HG03066 (cell line): ENCODE measurements at regions not wholly inside any gene's neighbourhood (a gene's known extent, or its start where the extent isn't known, plus 50 kb on each side); places are given as distances from the start of the nearest gene placed in this dataset.
"Not testable (repeated sequence)": the region's sequence is repeated elsewhere in the genome, so short reads cannot be mapped to it uniquely, and the experiment has no call there.

Source experiments
- ATAC-seq: cut with Tn5 transposase; IDR thresholded peaks from one replicate; pipeline ENCODE4 v1.9.1; 2021; ENCODE audit warnings: low read depth; ENCODE audit not compliant: unreplicated experiment

DNA sequence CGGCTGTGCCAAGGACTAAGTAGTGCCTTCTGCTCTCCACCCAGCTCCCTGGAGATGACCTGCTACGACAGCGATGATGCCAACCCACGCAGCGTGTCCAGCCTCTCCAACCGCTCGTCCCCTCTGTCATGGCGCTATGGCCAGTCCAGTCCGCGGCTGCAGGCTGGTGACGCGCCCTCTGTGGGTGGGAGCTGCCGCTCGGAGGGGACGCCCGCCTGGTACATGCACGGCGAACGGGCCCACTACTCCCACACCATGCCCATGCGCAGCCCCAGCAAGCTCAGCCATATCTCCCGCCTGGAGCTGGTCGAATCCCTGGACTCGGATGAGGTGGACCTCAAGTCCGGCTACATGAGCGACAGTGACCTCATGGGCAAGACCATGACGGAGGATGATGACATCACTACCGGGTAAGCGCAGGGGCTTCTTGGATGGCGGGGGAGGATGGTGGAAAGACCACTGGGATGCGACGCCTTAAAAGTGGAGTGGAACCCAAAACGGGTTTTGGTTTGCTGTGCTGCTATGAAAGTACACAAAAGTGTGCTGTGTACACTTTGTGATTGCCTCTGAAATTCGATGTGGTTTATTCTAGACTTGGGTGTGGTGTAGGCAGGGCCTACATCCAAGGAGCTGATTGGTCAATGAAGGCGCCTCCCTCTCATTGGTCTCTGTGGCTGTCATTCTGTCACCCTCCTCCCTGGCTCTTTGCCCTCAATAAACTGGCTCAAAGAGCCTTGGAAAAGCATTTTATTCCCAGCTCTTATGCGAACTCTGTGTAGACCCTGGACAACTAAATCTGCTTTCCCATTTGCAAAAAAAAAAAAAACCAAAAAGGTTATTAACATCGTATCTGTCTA lies 110.4 kb upstream of the IPO9 start:
- no peak for ATAC-seq

DNA sequence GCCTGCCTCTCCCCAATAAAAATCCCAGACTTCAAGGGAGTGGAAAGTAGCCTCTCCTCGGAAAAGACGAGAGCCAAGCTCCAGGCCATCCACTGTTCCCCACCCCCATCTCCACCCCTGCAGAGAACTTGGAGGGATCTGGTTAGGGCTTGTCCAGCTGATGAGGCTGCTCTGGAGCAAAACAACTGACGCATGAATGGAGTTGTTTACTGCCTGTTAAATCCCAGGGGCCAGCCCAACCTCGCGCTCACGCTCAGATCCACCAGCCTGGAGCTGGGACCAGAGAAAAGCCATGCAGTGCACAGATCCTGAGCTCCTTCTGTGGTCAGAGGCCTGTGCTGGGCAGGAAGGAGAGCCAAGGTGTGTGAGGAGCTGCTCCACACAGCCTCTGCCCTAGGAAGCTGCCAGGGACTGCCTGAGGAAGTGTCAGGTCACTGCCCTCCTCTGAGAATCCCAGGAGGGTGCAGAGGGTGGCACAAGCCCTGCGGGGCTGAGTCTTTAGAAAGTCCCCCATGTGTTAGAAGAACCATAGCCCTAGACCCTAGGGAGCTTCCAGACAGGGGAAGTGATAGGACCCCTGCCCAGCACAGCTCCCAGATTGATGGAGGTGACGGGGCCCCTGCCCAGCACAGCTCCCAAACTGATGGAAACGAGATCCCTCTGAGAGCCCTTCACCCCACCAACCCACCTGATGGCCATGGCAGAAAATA lies 109.0 kb upstream of the IPO9 start:
- no peak for ATAC-seq

DNA sequence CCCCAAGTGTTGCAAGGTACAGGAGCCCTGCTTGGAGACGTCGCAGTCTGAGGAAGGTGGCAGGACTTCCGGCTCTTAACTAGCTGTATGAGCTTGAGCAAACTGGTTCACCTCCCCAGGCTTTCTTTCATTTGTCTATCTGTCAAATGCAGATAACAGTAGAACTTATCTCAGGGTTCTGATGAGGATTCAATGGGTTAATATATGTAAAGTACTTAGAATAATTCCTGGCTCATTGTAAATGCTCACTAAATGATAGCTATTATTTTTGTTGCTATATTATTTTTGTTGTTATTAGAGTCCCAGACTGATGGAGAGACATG lies 108.5 kb upstream of the IPO9 start:
- ATAC-seq, result no peak

DNA sequence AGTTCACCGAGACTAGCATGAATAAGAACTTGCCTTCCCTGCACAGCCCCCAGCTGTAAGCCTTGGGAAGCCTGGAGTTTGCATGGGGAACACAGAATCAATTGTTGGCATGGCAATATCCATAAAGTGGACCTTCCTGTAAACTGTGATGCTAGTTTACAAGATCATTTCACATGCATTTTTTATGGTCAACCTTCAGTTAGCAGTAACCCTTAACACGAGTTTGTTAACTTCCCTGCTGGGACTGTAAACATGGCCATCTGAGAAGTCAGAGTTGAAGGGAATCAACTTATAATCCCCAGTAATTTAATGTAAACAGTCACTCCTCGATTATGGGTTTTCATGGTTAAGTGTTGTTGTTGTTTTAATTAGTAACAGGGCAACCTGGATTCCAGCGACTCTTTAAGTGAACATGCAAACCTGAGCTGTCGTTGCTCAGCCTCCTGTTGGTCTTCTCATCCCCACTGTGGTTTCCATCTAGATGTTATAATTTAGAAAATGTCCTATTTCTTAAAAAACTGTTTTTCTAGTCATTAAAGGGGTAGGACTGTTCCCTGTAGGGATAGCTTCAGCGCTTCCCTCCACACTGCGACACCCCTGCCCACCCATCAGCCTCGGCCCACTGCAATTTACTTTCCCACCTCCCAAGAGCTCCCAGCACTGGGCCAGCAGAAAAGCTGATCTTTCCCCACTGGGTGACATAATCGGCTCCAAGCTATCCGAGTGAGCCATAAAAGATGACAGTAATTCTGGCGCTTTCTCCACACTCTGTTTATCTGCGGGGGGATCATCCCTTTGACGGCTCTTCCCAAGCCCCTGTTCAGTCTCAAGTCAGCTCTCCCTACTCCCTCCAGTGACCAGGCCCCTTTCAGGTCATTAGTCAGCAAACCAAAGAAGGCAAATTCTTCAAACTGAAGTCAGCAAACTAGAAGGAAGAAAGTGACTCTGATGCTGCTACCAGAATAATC lies 107.6 kb upstream of the IPO9 start:
- no peak for ATAC-seq

DNA sequence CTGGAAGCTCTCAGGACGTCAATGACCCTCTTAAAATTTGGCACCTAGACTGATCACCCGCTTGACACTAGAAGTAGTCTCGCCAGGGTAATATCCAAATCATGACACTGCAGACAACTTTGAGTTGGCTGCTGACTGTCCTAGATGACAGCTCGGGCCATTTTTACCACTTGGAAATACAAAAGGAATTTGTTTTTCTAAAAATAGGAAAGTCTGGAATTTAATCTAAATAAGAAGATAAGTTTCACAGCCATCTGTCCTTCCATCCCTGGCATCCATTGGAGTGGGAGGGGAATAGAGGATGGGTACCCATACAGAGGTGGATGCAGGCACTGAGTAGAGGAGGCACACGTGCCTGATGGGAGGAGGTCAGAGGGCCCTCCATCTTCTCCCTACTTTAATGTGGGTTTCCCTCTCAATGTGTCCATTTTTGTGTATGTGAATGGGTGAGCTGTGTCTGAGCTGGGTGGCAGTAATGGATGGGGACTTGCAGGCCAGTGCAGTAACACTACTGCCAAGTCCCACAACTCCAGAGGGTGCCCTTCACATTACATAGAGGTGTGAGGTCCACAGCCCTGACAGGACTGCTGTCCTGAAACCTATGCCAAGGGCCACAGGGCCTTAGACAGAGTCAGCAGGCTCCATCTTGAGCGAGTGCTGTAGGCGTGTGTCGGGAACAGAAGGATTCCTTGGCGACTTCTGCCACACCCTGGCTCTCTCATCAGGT lies 104.8 kb upstream of the IPO9 start:
- ATAC-seq, result no peak

DNA sequence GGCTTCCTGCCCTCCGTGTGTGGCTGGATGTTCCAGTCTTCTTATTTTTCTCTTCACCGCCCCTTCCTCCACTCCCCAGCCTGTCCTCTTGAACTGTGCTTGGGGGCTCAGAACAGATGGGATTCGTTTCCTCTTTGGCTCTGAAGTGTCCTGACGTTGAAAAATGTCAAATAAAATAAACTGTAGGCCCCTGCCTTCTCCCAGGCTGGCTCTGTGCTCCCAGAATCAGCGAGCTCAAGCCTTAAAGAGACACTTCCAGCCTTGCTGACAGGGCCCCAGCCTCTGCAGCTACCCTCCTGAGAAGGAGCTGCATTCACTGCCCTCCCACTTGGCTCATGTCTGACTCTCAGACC lies 104.2 kb upstream of the IPO9 start:
- ATAC-seq, result no peak

DNA sequence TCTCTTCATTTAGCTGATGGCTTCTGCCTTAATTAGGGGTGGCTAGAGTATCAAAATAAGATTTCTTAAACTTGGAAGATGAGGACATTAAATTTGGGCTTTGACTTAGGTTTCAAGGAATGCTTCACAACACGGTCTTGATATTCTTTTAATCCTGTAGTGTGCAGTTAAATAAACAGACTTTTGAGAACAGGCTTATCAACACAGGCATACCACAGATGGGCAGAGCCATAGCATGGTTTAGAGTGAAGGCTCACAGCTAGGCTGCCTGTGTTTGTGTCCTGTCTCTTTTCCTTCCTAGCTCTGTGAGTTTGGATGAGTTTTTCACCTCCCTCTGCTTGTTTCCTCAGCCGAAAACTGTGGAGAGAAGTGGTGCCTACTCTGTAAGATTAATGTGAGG lies 102.3 kb upstream of the IPO9 start:
- ATAC-seq, result no peak

DNA sequence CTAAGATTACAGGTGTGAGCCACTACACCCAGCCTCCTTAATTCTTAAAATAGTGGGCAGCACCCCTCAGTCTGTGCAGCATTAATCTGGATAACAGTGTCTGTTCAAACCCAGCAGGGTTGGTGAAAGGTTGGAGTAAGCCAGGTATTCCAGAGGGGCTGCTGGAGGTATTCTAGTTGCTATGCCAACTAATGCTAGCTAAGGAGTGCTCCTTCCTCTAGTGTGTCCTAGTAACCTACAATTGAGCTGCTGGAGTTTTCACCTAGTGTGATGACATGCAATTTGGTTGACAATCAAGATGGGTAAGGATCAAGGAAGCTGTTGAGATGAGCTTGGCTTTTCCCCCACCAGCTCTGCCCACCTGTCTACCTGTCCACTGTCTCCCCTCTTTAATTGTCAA lies 100.2 kb upstream of the IPO9 start:
- ATAC-seq, result no peak

DNA sequence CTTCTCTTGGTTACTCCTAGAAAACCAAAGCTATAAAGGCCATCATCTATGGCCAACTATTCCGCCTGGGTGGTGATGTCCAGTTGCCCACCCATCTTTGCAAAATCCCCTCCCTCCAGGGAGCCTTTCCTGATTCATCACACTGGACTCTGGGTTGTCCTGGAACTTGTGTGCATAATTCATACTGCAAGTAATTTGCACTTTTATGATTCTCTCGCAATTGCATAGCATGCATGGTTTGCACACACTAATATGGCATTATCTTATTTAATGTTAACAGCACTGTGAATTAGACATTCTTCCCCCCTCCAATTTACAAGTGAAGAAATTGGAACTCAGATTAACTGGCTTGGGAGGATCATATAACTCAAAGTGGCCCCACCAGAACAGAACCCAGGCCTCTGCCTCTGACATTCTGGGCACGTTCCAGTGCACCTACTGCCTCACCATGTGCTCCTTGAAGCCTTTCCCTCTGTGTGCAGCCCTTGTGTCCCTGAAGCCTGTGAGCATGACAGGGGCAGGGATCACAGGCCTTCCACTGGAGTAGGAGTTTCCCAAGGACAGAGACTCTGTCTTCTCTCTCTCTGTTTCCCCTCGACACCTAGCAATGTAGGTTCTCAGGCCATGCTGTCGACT lies 98.9 kb upstream of the IPO9 start:
- no peak for ATAC-seq

DNA sequence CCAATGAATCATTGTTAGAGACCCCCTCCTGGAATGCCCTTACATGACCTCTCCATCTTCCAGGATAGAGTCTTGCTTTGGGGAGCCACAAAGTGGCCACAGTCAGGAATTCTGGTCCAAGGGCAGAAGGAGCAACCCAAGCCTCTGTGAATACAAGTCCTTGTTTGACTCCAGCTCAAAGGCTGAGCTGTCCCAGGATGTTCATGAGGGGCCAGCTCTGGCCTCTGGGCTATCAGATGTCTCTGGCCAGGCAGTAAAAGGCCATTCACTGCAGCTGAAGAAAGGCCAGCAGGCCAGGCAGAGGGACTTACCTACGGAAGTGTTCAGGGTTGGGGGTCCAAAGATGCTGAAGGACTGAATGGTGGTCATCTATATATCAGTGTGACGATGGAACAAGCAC lies 98.3 kb upstream of the IPO9 start:
- no peak for ATAC-seq

DNA sequence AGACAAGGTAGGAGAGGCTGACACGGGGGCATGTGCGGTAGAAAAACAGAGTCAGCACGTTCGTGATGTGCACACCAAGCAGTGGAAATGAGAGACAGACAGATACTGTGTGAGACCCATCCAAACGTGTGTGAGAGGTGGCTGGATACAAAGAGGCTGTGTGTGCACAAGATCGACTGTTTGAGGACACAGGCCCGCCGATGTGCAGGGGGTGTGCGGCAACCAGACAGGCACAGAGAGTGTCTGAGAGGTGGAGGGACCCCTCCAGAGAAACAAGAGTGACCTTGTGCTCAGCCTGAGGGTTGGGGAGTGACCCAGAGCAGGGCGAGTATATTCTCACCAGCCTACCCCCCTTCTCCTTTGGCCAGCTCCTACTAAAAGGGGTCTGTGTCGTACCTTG lies 97.8 kb upstream of the IPO9 start:
- no peak for ATAC-seq

DNA sequence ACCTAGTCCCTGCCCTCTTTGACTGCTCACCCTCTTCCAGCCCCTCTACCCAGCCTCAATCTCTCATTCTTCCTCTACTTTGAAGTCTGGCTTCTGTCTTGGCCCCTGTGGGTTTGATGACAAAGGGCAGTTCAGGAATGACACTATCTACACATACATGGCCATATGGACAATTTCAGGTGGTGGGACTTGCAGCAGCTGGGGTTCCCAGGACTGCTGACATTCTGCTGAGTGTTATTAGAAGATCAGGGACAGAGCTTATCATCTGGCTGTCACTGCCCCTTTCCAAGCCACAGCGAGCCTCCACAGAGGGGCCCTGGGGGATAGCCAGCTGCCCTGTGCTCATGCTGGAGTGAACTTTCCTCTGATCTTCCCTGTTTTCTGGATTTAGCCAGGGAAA lies 97.4 kb upstream of the IPO9 start:
- no peak for ATAC-seq

DNA sequence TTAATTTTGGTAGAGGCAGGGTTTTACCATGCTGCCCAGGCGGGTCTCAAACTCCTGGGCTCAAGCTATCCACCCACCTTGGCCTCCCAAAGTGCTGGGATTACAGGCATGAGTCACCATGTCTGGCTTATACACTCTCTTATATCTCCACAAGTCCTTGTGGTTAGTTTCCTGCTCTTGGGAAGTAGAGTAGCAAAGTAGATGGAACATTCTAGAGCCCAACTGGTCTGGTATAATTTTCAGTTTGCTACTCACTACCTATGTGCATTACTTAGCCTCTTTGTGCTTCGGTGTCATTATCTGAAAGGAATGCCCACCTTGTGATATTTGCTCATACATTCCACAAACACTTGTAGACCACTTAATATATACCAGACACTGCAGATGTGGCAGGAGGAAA lies 96.6 kb upstream of the IPO9 start:
- ATAC-seq, result no peak

DNA sequence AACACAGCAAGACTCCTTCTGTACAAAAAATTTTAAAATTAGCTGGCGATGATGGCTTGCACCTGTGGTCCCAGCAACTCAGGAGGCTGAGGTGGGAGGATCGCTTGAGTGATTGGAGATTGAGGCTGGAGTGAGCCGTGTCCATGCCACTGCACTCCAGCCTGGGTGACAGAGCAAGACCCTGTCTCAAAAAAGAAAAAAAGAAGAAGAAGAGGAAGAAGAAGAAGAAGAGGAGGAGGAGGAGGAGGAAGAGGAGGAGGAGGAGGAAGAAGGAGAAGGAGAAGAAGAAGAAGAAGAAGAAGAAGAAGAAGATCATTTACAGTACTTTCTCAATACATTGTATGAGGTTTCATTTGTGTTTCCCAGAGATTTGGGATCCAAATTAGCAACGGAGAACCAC lies 94.7 kb upstream of the IPO9 start:
- ATAC-seq, result not testable (repeated sequence)

DNA sequence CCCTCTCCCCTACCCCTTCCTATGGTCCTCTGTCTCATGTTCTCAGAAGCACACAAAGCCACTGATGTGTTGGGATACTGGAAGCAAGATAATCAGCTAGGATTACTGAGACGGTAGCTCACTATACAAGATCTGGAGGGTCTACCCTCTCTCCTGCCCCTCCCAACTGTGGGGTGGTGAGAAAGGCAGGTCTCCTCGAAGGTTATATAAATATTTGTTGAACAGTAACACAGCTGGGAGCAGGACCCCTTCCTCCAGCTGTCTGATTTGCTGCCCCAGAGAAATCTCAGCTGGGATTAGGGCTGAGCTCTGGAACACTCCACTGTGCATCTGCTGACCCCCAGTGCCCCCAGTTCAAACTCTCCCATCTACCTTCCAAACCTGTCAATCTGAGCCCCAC lies 94.2 kb upstream of the IPO9 start:
- no peak for ATAC-seq

DNA sequence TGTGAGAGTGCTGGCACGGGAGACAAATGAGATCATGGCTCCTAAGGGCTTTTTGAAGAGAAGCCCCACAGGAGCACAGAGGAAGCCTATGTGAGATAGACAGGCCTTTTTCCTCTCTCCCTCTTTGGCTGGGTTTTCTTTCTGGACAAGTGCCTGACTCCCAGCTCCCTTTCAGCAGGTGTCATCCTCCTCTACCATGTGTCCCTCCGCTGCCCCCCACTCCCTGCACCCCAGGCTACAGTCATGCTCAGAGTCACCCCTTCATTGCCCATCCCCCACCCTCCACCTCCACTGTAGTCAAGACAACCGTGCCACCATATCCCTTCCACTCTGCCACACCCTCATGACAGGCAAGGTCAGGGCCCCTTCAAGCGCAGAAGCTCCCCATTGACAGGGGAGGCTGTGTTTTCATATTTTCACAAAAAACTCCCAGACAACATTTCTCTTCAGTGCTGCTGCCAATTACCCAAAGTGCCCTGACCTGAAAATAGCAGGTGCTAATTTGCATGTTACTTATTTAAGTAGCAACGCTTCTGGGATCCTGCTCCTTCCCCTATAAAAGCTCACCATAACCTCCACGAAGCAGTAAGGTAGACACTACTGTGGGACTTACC lies 92.1 kb upstream of the IPO9 start:
- ATAC-seq, result no peak

DNA sequence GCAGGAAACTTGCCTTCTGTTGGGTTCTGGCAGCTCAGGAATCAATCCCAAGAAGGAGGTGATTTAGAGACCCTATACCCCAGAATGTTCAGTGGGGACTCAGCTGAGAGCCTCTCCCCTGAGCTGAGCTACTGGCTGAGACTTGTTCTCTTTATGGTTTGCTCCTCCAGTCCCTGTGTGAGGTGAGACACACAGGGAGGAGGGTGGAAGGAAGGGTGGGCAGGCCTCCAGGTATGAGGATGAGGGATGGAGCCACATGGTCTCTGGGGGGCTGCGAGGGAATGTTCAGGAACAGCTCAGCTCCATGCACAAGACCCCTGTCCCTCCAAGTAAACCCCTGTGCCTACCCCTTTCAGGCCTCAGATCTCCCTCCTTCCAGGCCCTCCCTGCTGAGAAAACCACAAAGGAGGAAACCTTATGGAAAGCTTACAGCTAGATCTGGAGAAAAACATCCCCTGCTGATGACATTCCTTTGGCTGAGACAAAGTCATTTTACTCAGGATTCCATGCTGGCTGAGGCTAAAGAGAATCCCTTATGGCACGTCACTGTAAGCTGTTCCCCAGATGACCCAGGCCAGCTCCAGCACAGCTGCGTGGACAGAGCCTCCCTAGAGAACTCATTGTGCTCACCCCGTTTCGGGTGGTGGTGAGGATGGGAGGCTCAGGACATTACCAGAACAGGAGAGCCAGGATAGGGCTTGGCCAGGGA lies 91.5 kb upstream of the IPO9 start:
- ATAC-seq, result no peak

DNA sequence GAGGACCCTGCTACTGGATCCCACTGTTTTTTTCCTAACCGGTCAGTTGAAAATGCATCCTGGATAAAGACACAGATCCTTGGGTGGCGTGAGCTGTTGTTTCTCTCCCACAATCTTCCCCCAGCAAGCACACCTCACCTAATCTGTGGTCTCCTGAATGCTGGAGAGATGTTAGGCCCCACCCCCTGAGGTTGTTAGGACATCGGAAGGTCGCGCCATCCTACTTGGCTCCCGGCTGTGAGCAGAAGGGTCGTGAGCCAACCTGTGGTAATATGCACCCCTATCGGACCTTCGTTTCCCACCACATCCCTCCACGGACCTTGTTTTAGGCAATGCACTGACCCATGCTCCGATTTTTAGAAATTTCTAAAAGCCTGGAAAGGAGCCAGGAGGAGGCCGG lies 89.9 kb upstream of the IPO9 start:
- no peak for ATAC-seq

DNA sequence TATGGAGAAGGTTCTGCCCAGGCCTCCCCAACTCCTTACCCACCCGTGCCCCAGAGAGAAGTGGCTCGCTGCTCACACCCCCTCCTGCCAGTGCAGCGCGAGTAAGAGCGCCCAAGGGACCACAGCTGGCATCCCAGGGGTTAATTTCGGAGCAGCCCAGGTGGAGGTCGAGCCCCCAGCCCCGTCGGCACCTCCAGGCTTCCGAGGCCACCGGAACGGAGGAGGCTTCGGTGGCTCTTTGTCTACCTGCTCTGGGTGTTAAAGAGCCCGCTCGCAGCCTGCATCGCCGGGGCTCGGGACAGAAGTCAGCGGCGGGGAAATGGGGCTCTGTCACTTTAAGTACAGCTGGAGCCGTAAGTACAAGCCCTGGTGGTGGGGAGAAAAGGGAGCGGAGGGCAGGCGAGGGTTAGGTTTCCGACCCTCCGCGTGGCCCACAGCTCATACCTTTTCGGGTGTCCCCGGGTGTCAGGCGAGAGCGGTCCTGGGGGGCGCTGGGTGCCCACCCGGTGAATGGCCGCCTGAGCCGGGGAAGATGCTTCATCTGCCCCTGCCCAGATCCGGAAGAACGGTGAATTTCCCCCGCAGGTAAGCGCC lies 89.4 kb upstream of the IPO9 start:
- ATAC-seq, result no peak
